Middle frontal gyrus (tissue), 1 donor: ENCODE measurements at regions not wholly inside any gene's neighbourhood (a gene's known extent, or its start where the extent isn't known, plus 50 kb on each side); places are given as distances from the start of the nearest gene placed in this dataset.

Experiments used
- DNase-seq: peaks from one replicate; pipeline ENCODE4 v3.0.0-alpha.2; 2015; ENCODE audit warnings: low spot score; ENCODE audit errors: extremely low spot score

GRCh38 chr9:86836266-86836665, 111.0 kb downstream of the GAS1 start:
- no peak for DNase-seq

GRCh38 chr9:86830356-86830755, 117.0 kb downstream of the GAS1 start:
- DNase-seq, result no peak

- no peak for DNase-seq
These were observed 117.7 kb downstream of the GAS1 start for GRCh38 chr9:86829496-86830046.

- no peak for DNase-seq
These were observed 118.7 kb downstream of the GAS1 start for GRCh38 chr9:86828631-86829030.

- DNase-seq, result no peak
These were observed 119.4 kb downstream of the GAS1 start for GRCh38 chr9:86827893-86828292.

- no peak for DNase-seq
These were observed 122.0 kb downstream of the GAS1 start for GRCh38 chr9:86825299-86825698.

- DNase-seq, result no peak
These were observed 125.1 kb downstream of the GAS1 start for GRCh38 chr9:86822006-86822801.

- no peak for DNase-seq
These were observed 126.1 kb downstream of the GAS1 start for GRCh38 chr9:86821006-86821845.

- no peak for DNase-seq
These were observed 127.8 kb downstream of the GAS1 start for GRCh38 chr9:86819552-86819951.

- DNase-seq, result no peak
These were observed 128.7 kb downstream of the GAS1 start for GRCh38 chr9:86818636-86819035.

GRCh38 chr9:86816868-86817267, 130.4 kb downstream of the GAS1 start:
- no peak for DNase-seq

GRCh38 chr9:86816366-86816765, 130.9 kb downstream of the GAS1 start:
- DNase-seq, result no peak

GRCh38 chr9:86812616-86813015, 134.7 kb downstream of the GAS1 start:
- no peak for DNase-seq

GRCh38 chr9:86809759-86810367, 137.4 kb downstream of the GAS1 start:
- DNase-seq, result no peak

GRCh38 chr9:86809151-86809550, 138.2 kb downstream of the GAS1 start:
- DNase-seq, result no peak

GRCh38 chr9:86807367-86807976, 139.8 kb downstream of the GAS1 start:
- DNase-seq, result no peak

GRCh38 chr9:86804011-86804410, 143.3 kb downstream of the GAS1 start:
- no peak for DNase-seq

GRCh38 chr9:86802900-86803673, 144.2 kb downstream of the GAS1 start:
- no peak for DNase-seq

GRCh38 chr9:86801246-86801645, 146.1 kb downstream of the GAS1 start:
- no peak for DNase-seq

GRCh38 chr9:86800681-86801080, 146.6 kb downstream of the GAS1 start:
- DNase-seq, result no peak

- DNase-seq, result no peak
These were observed 148.3 kb downstream of the GAS1 start for GRCh38 chr9:86798966-86799365.
